ENCODE measurements at regions not wholly inside any gene's neighbourhood (a gene's known extent, or its start where the extent isn't known, plus 50 kb on each side); places are given as distances from the start of the nearest gene placed in this dataset.

DNA sequence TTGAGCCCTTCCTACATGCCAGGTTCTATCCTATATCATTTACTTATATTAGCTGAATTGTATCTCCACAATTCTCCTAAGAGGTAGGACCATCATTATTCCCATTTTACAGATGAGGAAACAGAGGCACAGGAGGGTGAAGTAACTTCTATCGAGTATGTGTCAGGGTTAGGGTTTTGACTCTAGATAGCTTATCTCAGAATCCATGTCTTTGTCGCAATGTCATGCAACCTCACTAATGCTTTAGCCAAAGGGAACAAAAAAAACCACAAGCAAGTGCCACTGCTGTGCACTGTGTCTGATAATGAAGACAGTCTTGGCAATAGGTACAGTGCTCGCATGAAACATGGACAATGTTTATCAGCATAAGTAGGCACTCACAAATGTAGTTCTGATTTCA is 95.4 kb upstream of the CLDN14 start (continued):
- TF ChIP-seq ZNF248 (tag by site-specific recombination; IDR thresholded peaks at IDR 0.05): no peak
- TF ChIP-seq, protein P1, sequence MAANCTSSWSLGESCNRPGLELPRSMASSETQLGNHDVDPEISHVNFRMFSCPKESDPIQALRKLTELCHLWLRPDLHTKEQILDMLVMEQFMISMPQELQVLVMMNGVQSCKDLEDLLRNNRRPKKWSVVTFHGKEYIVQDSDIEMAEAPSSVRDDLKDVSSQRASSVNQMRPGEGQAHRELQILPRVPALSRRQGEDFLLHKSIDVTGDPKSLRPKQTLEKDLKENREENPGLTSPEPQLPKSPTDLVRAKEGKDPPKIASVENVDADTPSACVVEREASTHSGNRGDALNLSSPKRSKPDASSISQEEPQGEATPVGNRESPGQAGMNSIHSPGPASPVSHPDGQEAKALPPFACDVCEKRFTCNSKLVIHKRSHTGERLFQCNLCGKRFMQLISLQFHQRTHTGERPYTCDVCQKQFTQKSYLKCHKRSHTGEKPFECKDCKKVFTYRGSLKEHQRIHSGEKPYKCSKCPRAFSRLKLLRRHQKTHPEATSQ (tag by site-specific recombination; IDR thresholded peaks at IDR 0.05): no peak

GRCh38 chr21:36576441-36576840 is 96.5 kb upstream of the CLDN14 start:
- POLR2A ChIA-PET: no interaction called here
- H3K4me3 ChIP-seq (ENCODE audit: low read depth, low read length): no peak overlapping the region
- no peak overlapping the region for H3K27ac ChIP-seq (ENCODE audit: extremely low read depth, low read depth, low read length)
- peaks cover 9% of the 10 kb centered on the region for H3K4me1 ChIP-seq (ENCODE audit: control insufficient read depth, insufficient read depth, low read length)
- H3K36me3 ChIP-seq (ENCODE audit: control insufficient read depth in 2 of 2, insufficient read depth in 1 of 2, low read length in 2 of 2): no peaks in the 10 kb centered on the region
- CTCF ChIA-PET: interaction anchor here (0.6 to 2.8 kb wide), 4 partner anchors 12 to 252 kb away, joined by 3 to 12 read pairs (median 5); no protein-coding TSS in a partner anchor
- TF ChIP-seq ZNF626 (tag by site-specific recombination; IDR thresholded peaks at IDR 0.05): no peak
- no peak for TF ChIP-seq ZNF423 (tag by site-specific recombination; IDR thresholded peaks at IDR 0.05)
- TF ChIP-seq ZNF354C (tag by site-specific recombination; IDR thresholded peaks at IDR 0.05; ENCODE audit: borderline replicate concordance, low read depth): no peak
- TF ChIP-seq ZNF19 (tag by site-specific recombination; IDR thresholded peaks at IDR 0.05; ENCODE audit: low read depth): no peak
- TF ChIP-seq ZNF184 (tag by site-specific recombination; IDR thresholded peaks at IDR 0.05): no peak
- TF ChIP-seq YY2 (tag by site-specific recombination; IDR thresholded peaks at IDR 0.05): no peak
- H3K9me3 ChIP-seq (ENCODE audit: control insufficient read depth, insufficient read depth, low read depth, low read length): no peaks in the 10 kb centered on the region

DNA sequence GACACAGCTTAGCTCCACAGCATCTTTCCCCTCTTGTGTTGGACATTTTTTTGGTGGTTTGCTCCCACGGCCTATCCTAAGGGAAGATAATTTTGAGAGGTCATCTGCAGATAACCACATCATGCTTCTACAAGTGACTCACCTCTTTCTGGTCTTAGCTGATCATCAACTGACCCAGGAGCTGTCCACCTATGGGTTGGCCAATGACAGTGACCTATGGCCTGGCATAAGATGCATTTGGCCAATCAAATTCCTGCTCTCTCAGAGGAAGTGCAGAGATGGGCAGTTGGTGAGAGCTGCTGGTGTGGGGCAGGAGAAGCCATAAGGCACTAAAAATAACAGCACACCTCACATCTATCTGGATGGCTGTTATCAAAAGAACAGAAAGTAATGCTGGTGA is 100.0 kb upstream of the CLDN14 start:
- POLR2A ChIA-PET: no interaction called here
- Histone ChIP-seq H3K4me1 (ENCODE audit: control insufficient read depth, insufficient read depth, low read length) (no peaks in the 10 kb centered on the region), H3K36me3 (ENCODE audit: control insufficient read depth in 2 of 2, insufficient read depth in 1 of 2, low read length in 2 of 2) (no peaks in the 10 kb centered on the region), H3K9me3 (ENCODE audit: control insufficient read depth, insufficient read depth, low read depth, low read length) (no peaks in the 10 kb centered on the region), H3K4me3 (ENCODE audit: low read depth, low read length) (no peak overlapping the region), H3K27ac (ENCODE audit: extremely low read depth, low read depth, low read length) (no peak overlapping the region)
- CTCF ChIA-PET: interaction anchor here (1.1 to 1.9 kb wide), 2 partner anchors 51 to 76 kb away, joined by 4 read pairs; no protein-coding TSS in a partner anchor
- TF ChIP-seq SP2 (tag by site-specific recombination; IDR thresholded peaks at IDR 0.05): no peak
- TF ChIP-seq ZNF701 (tag by site-specific recombination; IDR thresholded peaks at IDR 0.05): no peak
- no peak for TF ChIP-seq TRIM28 (IDR thresholded peaks at IDR 0.05; ENCODE audit: borderline replicate concordance, low read length)
- TF ChIP-seq MYNN (tag by site-specific recombination; IDR thresholded peaks at IDR 0.05; ENCODE audit: borderline replicate concordance): no peak
- no peak for TF ChIP-seq ZNF830 (tag by site-specific recombination; IDR thresholded peaks at IDR 0.05; ENCODE audit: low read depth)
- no peak for TF ChIP-seq ZNF544 (tag by site-specific recombination; IDR thresholded peaks at IDR 0.05)
- no peak for TF ChIP-seq KLF9 (tag by site-specific recombination; IDR thresholded peaks at IDR 0.05; ENCODE audit: low read depth)
- TF ChIP-seq ZNF248 (tag by site-specific recombination; IDR thresholded peaks at IDR 0.05): no peak
- no peak for TF ChIP-seq ZEB2 (tag by site-specific recombination; IDR thresholded peaks at IDR 0.05)
- TF ChIP-seq SP7 (tag by site-specific recombination; IDR thresholded peaks at IDR 0.05): no peak
- TF ChIP-seq ZNF324 (tag by site-specific recombination; IDR thresholded peaks at IDR 0.05): no peak
- TF ChIP-seq MZF1 (tag by site-specific recombination; IDR thresholded peaks at IDR 0.05; ENCODE audit: borderline replicate concordance): no peak
- TF ChIP-seq INSM2 (tag by site-specific recombination; IDR thresholded peaks at IDR 0.05): no peak
- no peak for TF ChIP-seq ZNF19 (tag by site-specific recombination; IDR thresholded peaks at IDR 0.05; ENCODE audit: low read depth)
- no peak for TF ChIP-seq KLF8 (tag by site-specific recombination; IDR thresholded peaks at IDR 0.05)
- TF ChIP-seq, protein P2, sequence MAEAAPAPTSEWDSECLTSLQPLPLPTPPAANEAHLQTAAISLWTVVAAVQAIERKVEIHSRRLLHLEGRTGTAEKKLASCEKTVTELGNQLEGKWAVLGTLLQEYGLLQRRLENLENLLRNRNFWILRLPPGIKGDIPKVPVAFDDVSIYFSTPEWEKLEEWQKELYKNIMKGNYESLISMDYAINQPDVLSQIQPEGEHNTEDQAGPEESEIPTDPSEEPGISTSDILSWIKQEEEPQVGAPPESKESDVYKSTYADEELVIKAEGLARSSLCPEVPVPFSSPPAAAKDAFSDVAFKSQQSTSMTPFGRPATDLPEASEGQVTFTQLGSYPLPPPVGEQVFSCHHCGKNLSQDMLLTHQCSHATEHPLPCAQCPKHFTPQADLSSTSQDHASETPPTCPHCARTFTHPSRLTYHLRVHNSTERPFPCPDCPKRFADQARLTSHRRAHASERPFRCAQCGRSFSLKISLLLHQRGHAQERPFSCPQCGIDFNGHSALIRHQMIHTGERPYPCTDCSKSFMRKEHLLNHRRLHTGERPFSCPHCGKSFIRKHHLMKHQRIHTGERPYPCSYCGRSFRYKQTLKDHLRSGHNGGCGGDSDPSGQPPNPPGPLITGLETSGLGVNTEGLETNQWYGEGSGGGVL (tag by site-specific recombination; IDR thresholded peaks at IDR 0.05): no peak
- no peak for TF ChIP-seq ZNF280C (tag by site-specific recombination; IDR thresholded peaks at IDR 0.05)
- no peak for TF ChIP-seq ZNF362 (tag by site-specific recombination; IDR thresholded peaks at IDR 0.05)

All from HEK293 (cell line).